ENCODE measurements at regions not wholly inside any gene's neighbourhood (a gene's known extent, or its start where the extent isn't known, plus 50 kb on each side); places are given as distances from the start of the nearest gene placed in this dataset.

DNA sequence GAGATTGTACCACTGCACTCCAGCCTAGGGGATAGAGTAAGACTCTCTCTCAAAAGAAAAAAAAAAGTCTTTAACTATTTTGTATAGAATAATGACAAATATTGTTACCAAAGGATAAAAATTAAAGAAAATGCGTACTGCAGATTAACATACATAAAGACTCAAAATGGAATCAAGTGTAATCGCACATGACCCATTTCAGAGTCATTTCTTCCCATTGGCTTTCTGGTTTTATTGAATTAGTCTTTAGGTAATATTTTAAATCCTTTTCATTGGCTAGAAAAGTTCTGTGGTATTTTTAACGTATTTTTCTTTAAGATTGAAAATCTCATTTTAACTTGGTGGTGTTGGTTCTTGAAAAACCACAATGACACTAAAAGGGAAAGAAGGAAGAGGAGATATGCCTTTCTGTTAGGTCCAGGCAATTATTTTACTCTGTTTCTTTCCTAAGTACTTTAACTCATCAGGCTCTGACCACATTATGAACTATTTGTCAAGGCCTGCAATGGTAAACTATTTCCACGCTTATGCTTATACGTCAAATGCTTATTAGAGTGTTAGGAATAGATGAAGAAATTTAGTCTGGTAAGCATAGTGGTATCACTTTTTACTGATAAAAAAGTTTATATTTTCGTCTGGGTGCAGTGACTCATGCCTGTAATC is 52.3 kb downstream of the PLEKHG1 start:
- Mint-ChIP-seq H3K36me3 (ENCODE audit: low read depth) (peaks cover 62% of the 10 kb centered on the region), H3K27me3 (no peaks in the 10 kb centered on the region), H3K4me1 (peaks cover 41% of the 10 kb centered on the region), H3K9me3 (no peaks in the 10 kb centered on the region), H3K27ac (no peak overlapping the region), H3K4me3 (no peak overlapping the region)
- TF ChIP-seq, protein P1, sequence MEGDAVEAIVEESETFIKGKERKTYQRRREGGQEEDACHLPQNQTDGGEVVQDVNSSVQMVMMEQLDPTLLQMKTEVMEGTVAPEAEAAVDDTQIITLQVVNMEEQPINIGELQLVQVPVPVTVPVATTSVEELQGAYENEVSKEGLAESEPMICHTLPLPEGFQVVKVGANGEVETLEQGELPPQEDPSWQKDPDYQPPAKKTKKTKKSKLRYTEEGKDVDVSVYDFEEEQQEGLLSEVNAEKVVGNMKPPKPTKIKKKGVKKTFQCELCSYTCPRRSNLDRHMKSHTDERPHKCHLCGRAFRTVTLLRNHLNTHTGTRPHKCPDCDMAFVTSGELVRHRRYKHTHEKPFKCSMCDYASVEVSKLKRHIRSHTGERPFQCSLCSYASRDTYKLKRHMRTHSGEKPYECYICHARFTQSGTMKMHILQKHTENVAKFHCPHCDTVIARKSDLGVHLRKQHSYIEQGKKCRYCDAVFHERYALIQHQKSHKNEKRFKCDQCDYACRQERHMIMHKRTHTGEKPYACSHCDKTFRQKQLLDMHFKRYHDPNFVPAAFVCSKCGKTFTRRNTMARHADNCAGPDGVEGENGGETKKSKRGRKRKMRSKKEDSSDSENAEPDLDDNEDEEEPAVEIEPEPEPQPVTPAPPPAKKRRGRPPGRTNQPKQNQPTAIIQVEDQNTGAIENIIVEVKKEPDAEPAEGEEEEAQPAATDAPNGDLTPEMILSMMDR (IDR thresholded peaks at IDR 0.05), result no peak
- CTCF ChIA-PET, result interaction anchor here (1.3 kb wide), 1 partner anchor 234 kb away, joined by 6 read pairs; no protein-coding TSS in a partner anchor
- intact Hi-C loops (cut with micrococcal nuclease), result no loop called here
- DNase-seq (no peak), ATAC-seq (ENCODE audit: low read depth) (no peak)
- POLR2A ChIA-PET, result no interaction called here

DNA sequence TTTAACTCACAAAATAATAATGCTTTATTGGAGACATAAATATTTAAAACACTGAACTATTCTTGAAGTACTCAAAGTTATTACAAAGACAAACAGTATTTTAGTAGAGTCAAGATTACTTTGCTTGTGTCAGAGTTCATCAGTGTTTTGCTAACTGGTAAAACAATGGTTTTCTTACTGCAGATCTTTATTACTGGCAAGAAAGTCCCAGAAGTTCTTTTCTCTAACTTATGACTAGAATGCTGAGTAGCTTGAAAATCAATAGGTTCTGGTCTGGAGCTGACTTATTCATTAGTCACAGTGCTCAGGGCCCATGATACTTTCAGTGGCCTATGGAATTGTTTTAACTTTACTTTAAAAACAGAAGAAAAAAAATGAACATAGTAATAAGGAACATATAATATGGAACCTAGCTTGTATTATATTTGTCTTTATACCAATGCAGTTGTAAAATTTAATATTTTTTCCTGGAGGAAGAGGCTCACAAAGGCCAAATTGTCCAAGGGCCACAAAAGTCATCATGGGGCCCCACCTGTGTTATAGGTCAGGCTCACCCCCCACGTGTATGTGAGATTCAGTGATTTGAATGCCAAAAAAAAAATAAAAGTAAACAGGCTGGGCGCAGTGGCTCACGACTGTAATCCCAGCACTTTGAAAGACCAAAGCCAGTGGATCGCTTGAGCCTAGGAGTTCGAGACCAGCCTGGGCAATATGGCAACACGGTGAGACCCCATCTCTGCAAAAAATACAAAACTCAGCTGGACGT is 53.3 kb downstream of the PLEKHG1 start:
- H3K9me3 Mint-ChIP-seq, result no peaks in the 10 kb centered on the region

DNA sequence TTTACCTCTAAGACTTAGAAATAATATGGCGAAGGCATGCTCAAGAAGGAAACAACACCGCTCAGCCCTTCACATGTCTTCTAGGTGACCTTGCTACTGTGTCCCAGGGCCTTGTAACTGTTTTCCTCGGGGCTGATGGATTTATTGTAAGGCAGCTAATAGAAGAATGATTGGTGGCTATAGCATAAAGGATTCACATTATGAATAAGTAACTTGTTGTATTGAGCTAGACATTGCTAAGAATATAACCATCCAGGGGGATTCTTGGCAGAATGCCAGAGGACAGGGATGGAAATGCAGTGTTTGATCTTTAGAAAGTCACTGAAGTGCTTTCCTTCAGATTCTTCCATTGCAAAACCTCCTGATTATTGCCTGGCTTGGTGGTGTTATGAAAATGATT is 54.9 kb downstream of the PLEKHG1 start:
- no peaks in the 10 kb centered on the region for H3K9me3 Mint-ChIP-seq
- ChIA-PET CTCF (no interaction called here), POLR2A (no interaction called here)
- H3K4me1 Mint-ChIP-seq, result peaks cover 43% of the 10 kb centered on the region
- no peaks in the 10 kb centered on the region for H3K27me3 Mint-ChIP-seq
- intact Hi-C loops (cut with micrococcal nuclease), result no loop called here
- peaks cover 82% of the 10 kb centered on the region for H3K36me3 Mint-ChIP-seq (ENCODE audit: low read depth)
- no peak overlapping the region for H3K4me3 Mint-ChIP-seq
- DNase-seq (no peak), ATAC-seq (ENCODE audit: low read depth) (no peak)
- no peak overlapping the region for H3K27ac Mint-ChIP-seq
- TF ChIP-seq, protein P1 (IDR thresholded peaks at IDR 0.05), result no peak

More for the DNA sequence above, 53.3 kb downstream of the PLEKHG1 start:
- no peaks in the 10 kb centered on the region for H3K27me3 Mint-ChIP-seq
- peaks cover 41% of the 10 kb centered on the region for H3K4me1 Mint-ChIP-seq
- intact Hi-C loops (cut with micrococcal nuclease), result no loop called here
- ATAC-seq (ENCODE audit: low read depth) (no peak), DNase-seq (no peak)
- H3K36me3 Mint-ChIP-seq (ENCODE audit: low read depth), result peaks cover 73% of the 10 kb centered on the region
- TF ChIP-seq, protein P1 (IDR thresholded peaks at IDR 0.05), result no peak
- no peak overlapping the region for H3K27ac Mint-ChIP-seq
- H3K4me3 Mint-ChIP-seq, result no peak overlapping the region
- POLR2A ChIA-PET, result interaction anchor here (0.5 to 1.1 kb wide), 3 partner anchors 16 to 66 kb away, joined by 3 to 6 read pairs (median 5); no protein-coding TSS in a partner anchor
- CTCF ChIA-PET, result interaction anchor here (0.6 to 1.3 kb wide), 3 partner anchors 162 to 1146 kb away, joined by 3 to 6 read pairs (median 3); no protein-coding TSS in a partner anchor

DNA sequence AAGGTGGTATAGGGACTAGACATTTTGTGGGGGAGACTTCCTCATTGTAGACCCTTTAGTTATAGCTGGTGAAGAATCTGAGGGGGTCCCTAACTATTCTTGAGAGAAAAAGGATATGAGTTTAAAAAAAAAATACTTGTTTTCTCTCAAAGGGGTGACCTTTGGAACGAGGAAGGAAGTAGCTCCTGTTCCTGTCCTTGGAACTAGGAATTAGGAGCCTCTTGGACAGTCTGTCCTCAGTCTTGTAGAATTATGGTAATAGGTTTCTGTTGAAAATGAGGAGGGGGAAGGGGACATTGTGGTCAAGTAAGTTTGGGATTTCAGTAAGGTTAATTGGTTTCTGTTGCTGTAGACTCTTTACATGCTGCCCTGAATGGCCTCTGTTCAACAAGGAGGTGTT is 56.5 kb downstream of the PLEKHG1 start:
- ChIA-PET POLR2A (interaction anchor here (0.6 kb wide), 1 partner anchor 31 kb away, joined by 6 read pairs; no protein-coding TSS in a partner anchor), CTCF (no interaction called here)
- DNase-seq (no peak), ATAC-seq (ENCODE audit: low read depth) (no peak)
- Mint-ChIP-seq H3K4me1 (peaks cover 45% of the 10 kb centered on the region), H3K9me3 (no peaks in the 10 kb centered on the region), H3K36me3 (ENCODE audit: low read depth) (peaks cover 81% of the 10 kb centered on the region), H3K4me3 (no peak overlapping the region), H3K27me3 (no peaks in the 10 kb centered on the region), H3K27ac (no peak overlapping the region)
- TF ChIP-seq, protein P1 (IDR thresholded peaks at IDR 0.05), result no peak
- intact Hi-C loops (cut with micrococcal nuclease), result no loop called here

DNA sequence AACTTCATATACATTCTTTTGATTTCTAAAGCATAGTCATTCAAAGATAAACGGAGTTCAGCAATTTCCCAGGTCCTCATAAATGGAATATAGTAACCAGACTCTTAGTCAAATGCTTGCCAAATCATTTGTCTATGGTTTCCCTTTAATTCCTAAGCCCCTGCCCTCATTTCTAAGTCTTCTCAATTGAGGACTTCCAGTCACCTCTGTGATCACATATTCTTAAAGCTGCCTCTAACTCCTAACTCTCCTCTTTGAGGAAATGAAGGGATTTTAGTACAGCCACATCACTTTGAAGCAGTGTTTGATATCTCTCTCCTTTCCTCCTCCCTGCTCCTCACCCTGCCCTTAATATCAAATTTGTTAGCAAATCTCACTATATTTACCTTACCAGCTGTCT is 58.7 kb downstream of the PLEKHG1 start:
- Mint-ChIP-seq H3K36me3 (ENCODE audit: low read depth) (peaks cover 87% of the 10 kb centered on the region), H3K27me3 (no peaks in the 10 kb centered on the region), H3K9me3 (no peaks in the 10 kb centered on the region), H3K27ac (peak overlapping the region; percentile 59), H3K4me1 (peaks cover 46% of the 10 kb centered on the region), H3K4me3 (no peak overlapping the region)
- TF ChIP-seq, protein P1 (IDR thresholded peaks at IDR 0.05), result no peak
- ATAC-seq (ENCODE audit: low read depth), result no peak
- ChIA-PET CTCF (interaction anchor here (1.5 kb wide), 1 partner anchor 27 kb away, joined by 3 read pairs; no protein-coding TSS in a partner anchor), POLR2A (interaction anchor here (1.3 kb wide), 1 partner anchor 15 kb away, joined by 4 read pairs; no protein-coding TSS in a partner anchor)
- intact Hi-C loops (cut with micrococcal nuclease), result no loop called here
- DNase-seq, result no peak
